Kidney capillary endothelial cell (primary cell): ENCODE measurements at regions not wholly inside any gene's neighbourhood (a gene's known extent, or its start where the extent isn't known, plus 50 kb on each side); places are given as distances from the start of the nearest gene placed in this dataset.
"Not testable (repeated sequence)": the region's sequence is repeated elsewhere in the genome, so short reads cannot be mapped to it uniquely, and the experiment has no call there.

ENCODE experiments used
- DNase-seq: peaks from one replicate; pipeline ENCODE4 v3.0.0-alpha.2; 2018; ENCODE audit warnings: low spot score

DNA sequence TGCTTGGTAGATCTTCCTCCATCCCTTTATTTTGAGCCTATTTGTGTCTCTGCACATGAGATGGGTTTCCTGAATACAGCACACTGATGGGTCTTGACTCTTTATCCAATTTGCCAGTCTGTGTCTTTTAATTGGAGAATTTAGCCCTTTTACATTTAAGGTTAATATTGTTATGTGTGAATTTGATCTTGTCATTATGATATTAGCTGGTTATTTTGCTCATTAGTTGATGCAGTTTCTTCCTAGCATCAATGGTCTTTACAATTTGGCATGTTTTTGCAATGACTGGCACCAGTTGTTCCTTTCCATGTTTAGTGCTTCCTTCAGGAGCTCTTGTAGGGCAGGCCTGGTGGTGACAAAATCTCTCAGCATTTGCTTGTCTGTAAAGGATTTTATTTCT, 72.4 kb downstream of the HNRNPD start:
- not testable (repeated sequence) for DNase-seq

DNA sequence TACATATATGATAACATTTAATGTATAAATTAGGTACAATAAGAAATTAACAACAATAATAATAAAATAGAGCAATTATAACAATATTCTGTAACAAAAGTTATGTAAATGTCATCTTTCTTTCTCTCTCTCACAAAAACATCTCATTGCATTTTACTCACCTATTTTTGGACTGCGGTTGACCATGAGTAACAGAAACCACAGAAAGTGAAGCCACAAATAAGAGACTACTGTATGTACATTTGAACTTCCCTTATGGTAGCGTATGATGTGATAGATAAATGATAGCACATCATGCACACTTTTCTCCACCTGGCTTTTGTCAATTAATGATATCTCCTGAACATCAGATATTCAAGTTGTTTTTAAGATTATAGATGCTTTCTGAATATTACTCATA, 80.5 kb downstream of the HNRNPD start:
- DNase-seq = no peak

GRCh38 chr4:82287720-82288119, 86.1 kb downstream of the HNRNPD start:
- DNase-seq = no peak

GRCh38 chr4:82284858-82285805, 88.7 kb downstream of the HNRNPD start:
- peak; percentile 94 for DNase-seq

- DNase-seq = no peak
These were observed 89.3 kb downstream of the HNRNPD start for GRCh38 chr4:82284475-82284857.

DNA sequence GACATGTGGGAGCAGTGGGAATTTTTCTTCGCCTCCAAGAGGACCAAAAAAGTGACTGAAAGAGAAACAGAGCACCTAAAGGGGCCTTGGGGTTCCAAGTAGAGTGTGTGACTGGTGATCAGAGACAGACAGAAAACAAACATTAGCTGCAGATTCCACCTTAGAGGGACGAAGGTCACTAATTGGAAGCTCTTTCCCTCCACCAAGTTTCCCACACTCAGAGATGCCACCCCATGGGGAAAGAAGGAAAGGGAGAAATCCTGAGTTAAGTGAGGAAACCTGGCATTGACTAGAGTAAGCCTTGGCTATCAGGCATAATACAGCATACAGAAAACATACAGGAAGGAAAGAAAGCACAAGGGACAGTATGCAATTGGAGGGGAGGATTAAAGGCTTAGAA, 90.9 kb downstream of the HNRNPD start:
- DNase-seq = no peak

GRCh38 chr4:82279550-82279949, 94.2 kb downstream of the HNRNPD start:
- DNase-seq = not testable (repeated sequence)

GRCh38 chr4:82276332-82276640, 97.5 kb downstream of the HNRNPD start:
- no peak for DNase-seq

DNA sequence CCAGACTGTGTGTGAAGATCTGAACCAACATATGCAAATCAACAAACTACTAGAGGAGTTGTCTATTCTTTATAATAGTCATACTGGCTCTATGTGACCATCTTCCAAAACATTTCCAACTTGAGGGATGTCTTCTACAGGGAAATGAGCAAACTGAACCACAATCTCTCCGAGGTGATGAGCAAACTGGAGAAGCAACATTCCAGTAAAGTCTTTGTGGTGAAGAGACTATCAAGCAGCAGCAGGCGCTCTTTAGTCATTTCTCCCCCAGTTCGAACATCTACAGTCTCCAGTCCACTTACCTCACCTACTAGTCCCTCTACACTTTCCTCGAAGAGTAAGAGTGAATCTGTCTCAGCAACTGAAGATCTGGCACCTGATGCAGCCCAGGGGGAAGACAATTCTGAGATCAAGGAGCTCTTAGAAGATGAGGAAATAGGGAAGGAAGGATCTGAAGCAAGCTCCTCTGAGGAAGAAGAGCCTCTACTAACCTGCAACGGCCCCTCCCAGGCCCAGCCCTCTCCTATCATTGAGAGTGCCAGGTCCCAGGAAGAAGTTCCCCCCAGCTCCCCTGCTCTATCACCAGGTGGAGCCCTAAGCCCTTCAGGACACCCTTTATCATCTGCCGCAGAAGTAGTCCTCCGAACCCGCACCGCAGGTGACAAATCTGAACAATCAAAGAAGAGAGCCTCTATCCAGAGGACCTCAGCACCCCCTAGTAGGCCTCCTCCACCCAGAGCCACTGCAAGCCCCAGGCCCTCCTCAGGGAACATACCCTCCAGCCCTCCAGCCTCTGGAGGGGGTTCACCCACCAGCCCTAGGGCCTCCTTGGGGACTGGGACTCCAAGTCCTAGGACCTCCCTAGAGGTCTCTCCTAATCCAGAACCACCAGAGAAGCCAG, 98.1 kb downstream of the HNRNPD start:
- no peak for DNase-seq

GRCh38 chr4:82274700-82275099, 99.1 kb downstream of the HNRNPD start:
- DNase-seq = not testable (repeated sequence)

- not testable (repeated sequence) for DNase-seq
These were observed 101.3 kb downstream of the HNRNPD start for GRCh38 chr4:82272523-82272922.

- not testable (repeated sequence) for DNase-seq
These were observed 101.8 kb downstream of the HNRNPD start for GRCh38 chr4:82271915-82272480.

DNA sequence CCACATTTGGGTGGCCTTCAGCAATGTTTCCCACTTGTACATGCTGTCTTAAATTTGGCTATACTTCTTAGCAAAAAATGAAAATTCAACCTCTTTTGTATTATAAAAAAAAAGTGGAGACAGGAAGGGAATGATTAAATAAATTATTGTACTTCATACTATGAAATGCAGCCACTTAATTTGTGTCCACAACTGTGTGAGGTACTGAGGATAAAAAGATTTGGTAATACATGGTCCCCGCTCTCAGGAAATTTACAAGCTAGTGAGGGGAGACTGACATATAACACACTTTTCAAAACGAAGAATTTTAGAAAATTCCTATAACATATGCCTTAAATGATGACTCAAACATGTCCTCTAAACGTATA, 105.0 kb downstream of the HNRNPD start:
- DNase-seq = no peak

DNA sequence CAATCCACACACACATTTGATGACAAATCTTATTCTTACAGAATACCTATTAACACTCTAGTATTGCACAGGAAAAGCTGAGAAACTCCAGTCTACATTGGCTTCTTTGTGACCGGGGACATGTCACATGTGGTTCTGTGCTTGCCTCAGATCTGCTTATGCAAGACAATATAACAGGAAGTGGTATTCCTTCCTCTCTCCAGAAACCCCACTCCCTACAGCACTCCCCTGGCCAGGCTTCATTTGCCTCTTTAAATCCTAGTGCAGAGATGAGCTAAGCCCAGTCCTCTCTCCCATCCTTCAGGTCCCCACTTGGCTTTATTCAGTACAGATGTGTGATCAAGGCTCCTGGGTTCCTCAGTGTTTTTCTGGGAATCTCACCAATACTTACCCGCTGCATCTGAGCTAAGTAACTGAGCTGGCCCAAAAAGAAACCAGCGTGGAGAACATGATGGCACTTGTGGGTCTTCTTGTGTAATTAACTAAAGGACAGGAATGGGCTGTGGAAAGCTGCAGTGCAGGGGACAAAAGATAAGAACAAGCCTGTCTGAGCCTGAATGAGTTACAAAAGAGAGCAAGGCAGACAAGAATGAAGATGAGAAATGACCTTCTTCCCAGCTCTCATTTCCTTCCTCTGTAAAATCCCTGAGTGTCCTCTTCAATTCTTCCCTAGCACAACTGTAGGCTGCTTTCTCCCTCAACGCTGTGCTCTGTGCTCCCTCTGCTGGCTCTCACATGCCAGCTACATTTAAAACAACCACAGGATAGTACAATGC, 105.6 kb downstream of the HNRNPD start:
- peak; percentile 44 for DNase-seq

- DNase-seq = no peak
These were observed 106.3 kb downstream of the HNRNPD start for GRCh38 chr4:82267506-82267905.

GRCh38 chr4:82266345-82266744, 107.4 kb downstream of the HNRNPD start:
- DNase-seq = no peak

- DNase-seq = no peak
These were observed 112.7 kb downstream of the HNRNPD start for GRCh38 chr4:82261084-82261483.

DNA sequence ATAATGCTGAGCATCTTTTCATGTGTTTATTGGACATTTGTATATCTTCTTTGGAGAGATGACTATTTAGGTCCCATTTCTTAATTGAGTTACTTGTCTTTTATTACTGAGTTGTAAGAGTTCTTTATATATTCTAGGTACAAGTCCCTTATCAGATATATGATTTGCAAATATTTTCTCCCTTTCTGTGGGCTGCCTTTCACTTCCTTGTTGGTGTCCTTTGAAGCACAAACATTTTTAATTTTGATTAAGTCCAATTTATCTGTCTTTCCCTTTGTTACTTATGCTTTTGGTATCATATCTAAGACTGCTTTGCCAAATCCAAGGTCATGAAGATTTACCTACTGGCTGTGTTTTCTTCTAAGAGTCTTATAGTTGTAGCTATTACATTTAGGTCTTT, 113.2 kb downstream of the HNRNPD start:
- no peak for DNase-seq

DNA sequence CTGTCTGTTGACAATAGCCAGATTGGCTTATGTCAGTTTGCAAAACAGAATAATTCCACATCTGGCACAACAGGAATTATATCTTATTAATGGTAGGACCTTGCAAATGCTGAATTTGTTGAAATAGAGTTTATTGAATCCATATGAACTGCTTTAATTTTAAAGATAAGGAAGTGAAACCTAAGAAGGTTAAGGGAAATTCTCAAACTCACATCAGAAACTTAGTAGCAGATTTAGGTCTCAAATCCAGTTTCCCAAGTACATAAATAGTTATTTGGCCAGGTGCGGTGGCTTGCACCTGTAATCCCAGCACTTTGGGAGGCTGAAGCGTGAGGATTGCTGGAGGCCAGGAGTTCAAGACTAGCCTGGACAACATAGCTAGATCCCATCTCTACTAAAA, 117.1 kb downstream of the HNRNPD start:
- DNase-seq = no peak

- no peak for DNase-seq
These were observed 118.1 kb downstream of the HNRNPD start for GRCh38 chr4:82255657-82256056.

GRCh38 chr4:82248903-82249632, 124.7 kb downstream of the HNRNPD start:
- DNase-seq = no peak
